HG03108 (cell line): ENCODE measurements at regions not wholly inside any gene's neighbourhood (a gene's known extent, or its start where the extent isn't known, plus 50 kb on each side); places are given as distances from the start of the nearest gene placed in this dataset.

Experiments
- ATAC-seq: cut with Tn5 transposase; IDR thresholded peaks from one replicate; pipeline ENCODE4 v1.9.1; 2021; ENCODE audit warnings: moderate library complexity; ENCODE audit not compliant: unreplicated experiment

DNA sequence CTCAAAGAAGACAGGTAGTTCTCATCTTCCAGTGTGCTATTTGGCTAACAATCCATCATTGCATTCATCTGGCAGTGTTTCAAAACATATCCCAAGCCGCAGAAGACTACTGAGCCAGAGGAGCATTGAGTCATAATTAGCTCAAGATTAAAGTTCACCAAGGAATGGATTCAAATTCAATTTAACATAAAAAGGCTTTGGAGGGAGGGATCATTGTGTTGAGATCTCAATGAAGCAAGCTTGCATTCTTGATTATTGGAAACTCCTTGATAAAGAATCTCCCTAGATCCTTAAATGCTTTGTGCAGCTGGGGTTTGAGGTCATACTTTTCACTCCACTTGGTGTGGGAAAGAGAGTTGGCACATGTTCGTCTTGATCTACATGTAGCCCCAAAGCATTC, 142.8 kb upstream of the SEMA3A start:
- no peak for ATAC-seq

DNA sequence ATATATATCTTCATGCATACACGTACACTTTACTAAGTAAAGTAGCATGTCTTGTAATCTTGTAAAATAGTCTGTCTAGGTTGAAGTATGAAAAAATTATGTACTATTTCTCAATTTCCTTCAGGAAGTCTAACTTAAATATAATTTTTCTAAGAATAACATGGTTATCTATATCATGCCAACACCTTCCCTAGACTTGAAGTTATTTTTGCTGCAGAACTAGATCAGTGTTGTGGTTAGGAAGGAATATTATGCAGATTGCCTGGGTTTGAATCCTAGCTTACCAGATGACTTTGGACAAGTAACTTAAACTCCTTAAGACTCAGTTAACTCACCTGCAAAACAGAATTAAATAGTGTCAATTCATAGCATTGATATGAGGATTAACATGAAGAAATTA, 142.2 kb upstream of the SEMA3A start:
- no peak for ATAC-seq

DNA sequence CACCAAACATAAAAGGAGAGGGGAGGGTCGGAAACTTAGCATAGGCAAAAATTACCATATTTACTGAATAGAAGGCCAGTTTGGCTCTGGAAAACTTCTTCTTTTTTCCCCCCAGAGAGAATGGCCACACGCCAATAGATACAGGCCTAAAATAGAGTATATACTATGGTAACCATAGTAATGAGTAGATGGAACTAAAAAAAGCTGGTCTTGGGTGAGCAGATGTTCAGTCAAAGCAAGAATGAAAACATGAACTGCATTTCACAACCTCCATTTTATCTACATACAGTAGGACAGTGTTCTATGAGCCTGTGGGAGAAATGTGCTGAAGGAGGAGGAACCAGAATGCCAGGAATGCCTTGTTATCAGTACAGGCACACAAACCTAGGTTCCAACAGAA, 141.7 kb upstream of the SEMA3A start:
- ATAC-seq = no peak

DNA sequence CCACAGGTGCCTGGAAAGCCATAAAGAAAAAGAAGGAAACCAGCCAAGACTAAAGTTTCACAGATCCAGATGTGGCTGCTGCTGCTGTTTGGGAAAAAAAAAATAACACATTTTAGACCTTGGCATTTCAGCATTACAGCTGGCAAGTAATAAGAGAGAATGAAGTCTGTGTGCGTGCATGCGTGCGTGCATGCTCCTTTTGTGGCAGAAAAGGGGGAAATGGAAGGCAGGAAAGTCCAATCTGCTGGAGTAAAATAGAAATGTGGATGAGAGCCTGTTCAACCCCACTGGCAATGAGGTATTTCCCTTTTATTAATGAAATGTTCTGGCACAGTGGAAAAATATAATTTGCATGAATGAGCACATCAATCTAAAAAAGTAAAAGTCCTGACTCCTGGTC, 137.0 kb upstream of the SEMA3A start:
- ATAC-seq = no peak

DNA sequence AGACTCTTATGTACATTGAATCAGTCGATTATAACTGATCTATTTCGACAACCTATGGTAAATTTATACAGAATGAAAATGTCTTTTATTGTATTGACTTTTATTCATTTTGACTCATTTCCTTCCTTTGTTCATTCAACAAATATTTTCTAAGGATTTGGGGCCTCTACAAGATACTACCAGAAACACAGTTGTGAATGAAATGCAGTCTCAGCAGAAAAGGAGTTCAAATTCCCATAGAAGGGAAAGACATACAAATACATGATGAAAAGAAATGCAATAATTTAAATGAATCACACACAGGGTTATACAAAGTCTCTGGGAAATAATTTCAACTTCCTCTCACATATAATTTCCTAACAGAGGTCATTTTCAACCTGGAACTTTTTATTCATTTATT, 134.0 kb upstream of the SEMA3A start:
- no peak for ATAC-seq

DNA sequence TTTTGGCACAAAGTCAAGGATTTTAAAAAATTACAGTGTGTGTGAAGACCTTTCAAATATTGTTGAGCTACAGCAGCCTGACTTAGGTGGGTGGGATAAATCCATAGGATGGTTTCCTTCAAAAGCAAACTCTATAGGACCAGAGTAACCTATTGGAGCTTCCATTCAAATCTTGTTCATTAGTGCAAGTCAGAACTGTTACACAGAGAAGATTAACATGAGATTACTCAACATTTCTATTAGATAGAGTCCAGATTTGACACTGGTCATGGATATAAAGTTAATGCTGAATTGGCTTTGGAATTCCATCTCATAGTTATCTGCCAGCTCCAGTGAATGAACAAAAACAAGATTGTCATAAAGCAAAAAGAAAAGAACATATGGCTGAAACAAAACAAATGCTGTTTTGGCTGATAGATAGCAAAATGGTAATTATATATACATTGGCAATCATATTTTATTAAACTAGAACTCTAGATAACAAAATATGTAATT, 129.6 kb upstream of the SEMA3A start:
- ATAC-seq = no peak

DNA sequence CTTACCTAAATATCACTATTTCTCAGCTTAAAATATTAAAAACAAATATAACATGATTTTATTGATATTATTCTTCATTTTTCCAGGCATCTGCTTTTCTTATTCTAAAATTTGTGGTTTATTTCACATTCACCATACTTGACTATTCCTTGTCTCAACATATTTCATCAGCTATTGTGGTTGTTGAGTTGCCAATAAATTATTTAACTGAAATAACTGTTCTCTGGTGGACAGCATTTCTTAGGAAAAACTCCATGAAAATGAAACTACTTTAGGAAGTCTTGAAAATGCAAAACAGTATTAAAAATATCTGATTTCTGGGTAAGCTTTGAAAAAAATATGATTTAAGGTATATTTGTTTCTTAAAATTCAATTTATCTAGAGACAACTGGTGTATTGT, 122.9 kb upstream of the SEMA3A start:
- no peak for ATAC-seq

DNA sequence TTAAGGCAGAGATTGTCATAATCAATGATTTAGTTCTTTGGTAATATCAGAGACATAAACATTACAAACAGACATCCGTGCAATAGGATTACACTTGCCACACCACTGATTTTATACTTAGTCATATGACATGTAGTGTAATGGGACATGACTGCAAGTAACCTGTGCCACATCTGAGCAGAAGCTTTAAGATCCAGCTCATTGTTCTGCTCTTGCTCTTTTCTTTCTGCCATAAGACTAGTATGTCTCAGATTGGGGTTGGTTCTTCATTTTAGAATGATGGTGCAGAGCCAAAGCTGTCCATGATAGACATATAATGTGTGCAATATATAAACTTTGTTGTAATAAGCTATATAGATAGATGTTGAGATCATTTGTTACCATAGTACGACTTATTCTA, 119.7 kb upstream of the SEMA3A start:
- ATAC-seq = no peak

DNA sequence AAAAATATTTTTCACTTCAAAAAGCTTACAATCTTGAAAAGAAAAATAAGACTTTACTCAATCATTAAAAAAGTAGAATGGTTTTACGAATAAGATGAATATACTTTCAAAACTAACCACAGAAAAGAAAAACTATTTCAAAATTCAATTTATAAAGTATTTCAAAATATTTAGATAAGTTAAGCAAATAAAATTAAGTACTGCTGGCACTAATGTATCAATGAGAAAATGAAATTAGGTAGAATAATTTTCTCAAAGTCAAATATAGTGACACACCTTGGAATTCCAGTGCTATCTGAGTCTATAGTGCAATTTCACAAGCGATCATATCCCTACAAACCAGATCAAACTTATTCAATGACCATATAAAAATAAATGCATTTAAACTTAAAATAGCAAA, 109.8 kb upstream of the SEMA3A start:
- no peak for ATAC-seq

DNA sequence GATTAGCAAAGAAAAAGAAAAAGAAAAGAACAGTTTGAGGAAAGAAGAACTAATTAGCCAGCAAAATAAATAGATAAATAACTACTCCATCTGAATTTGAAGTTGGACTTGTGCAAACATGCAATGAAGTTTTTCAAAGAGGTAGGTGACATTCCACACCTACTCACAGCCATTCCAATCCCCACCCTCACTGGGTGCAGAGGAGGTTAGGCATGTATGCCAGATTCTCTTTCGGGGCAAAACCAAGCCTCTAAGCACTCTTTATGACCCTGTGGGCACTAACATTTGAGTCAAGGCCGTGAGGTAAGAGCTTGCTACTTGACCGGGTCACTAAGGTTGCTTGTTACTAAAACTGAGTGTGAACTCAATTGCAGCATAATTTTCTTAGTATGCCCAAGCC, 108.4 kb upstream of the SEMA3A start:
- no peak for ATAC-seq

DNA sequence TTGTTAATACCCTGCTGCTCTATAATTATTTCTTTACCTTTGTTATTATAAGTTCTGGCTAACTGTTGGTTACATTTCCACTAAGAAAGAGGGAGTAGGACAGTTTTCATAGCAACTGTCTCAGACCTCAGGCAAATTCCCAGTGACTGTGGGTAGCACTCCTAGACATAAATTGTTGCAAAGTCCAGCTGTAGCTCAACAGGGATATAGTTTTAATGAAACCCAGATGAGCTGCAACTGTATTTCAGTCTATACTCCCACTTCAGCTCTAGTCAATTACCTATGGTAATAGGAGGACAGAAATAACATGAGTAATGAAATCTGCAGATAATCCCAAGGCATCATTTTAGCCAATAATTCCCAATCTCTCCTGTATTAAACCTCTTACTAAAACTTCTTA, 103.0 kb upstream of the SEMA3A start:
- ATAC-seq = no peak

DNA sequence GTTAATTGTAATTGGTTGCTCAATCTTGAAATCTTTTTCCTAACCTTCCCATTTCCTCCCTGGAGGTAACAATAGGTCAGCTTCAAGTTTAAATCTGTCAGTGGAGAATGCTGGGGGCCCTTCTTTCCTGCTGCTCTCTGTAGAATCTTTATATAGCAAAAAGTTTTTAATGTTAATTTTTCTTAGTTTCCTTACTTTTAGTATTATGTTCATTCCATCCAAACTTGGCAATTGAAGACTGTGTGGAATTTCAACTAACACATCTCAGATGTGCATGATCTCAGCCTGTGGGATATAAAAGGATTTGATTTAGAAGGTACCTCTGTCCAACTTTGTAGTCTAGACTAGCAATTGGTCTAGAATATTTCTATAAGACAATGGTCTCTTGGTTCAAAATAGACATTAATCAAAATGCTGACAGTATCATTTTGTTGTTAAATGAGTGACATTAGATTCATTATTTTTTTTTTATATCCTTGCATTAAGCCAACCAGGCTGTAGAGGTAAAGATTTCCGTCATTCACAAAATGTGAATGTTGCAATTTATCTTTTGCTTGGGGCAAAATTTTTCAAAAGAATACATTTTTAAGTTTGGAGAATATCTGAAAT, 100.4 kb upstream of the SEMA3A start:
- no peak for ATAC-seq

DNA sequence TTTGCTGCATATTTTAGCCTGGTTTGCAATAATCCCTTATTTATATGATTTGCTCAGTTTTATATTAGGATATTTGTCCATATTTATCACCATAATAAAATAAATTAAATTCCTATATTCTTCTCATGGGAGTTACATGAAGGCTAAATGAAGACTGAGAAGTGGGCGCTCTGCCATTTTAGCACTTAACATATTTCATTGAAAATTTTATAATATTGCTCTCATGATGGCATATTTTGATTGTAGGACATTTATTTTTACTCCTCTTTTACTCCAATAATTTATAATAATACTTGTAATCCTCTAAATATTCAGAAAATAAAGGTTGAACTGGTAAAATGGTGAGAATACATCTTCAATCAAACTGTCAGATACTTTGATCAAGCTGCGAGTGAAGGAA, 99.8 kb upstream of the SEMA3A start:
- no peak for ATAC-seq

DNA sequence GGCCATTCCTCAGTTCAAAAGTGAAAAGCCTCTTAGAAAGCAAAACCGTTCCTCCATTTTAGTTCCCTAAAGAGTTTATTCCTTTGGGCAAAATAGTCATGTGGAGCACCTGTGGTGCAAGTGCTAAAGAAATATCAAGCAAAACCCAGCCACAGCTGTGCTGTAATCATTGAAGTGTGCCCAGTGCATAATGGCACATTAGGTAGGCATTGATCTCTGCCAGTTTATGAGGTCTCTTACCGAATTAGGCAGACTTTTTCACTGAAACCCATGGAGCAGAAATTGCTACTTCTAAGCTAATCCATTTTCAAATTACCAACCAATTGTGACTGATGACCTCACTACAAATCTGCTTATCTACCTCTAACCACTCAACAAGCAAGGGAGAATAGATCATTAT, 97.2 kb upstream of the SEMA3A start:
- no peak for ATAC-seq

DNA sequence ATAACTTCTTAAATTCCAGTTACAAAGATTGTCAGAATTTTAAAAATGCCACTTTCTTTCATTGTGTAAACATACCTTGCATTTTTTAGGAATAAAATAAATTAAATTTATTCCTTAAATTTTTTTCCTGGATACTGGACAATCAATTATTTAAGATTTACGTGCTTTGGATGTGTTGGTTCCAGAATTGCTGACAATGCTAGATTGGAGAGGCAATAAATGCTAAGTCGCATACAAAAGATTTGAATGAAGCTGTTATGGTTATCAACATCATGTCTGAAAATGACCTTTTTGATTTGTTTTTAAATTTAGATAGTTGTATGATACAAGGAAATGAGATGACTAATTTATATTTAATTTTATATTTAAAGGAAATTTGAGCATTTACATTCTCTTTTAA, 89.2 kb upstream of the SEMA3A start:
- ATAC-seq = no peak

DNA sequence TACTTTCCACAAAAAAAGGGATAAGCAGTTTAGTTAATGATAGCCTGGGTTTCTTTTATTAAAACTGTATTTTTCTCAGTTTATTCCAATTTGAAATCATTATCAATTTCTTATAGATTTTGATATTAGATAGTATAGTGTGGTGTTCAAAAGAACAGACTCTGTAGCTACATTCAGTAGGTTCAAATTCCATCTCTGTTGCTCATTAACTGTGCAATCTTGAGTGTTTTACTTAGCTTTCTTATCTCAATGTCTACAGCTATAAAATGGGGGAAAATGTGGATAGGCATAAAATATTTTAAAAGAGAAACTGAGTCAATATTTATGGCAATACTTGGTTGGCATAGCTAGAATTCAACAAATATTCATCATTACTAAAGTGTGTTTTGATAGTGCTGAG, 86.9 kb upstream of the SEMA3A start:
- ATAC-seq = no peak

DNA sequence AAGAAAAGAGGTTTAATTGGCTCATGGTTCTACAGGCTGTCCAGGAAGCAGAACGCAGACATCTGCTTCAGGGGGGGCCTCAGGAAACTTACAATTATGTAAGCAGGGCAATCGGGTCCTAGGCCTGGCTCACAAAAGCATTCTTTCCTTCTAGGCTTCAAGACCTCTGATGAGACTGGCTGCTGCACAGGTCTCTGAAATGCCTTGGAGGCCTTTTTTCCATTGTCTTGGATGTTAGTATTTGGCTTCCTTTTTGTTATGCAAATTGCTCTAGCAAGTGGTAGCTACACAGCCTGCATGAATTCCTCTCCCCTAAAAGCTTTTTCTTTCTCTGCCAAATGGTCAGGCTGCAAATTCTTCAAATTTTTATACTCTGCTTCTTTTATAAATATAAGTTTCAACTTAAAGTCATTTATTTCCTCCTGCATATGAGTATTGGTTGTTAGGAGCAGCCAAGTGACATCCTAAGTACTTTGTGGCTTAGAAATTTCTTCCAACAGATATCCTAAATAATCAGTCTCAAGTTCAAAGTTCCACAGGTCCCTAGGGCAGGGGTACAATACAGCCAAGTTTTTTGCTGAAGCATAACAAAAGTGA, 83.1 kb upstream of the SEMA3A start:
- ATAC-seq = no peak

DNA sequence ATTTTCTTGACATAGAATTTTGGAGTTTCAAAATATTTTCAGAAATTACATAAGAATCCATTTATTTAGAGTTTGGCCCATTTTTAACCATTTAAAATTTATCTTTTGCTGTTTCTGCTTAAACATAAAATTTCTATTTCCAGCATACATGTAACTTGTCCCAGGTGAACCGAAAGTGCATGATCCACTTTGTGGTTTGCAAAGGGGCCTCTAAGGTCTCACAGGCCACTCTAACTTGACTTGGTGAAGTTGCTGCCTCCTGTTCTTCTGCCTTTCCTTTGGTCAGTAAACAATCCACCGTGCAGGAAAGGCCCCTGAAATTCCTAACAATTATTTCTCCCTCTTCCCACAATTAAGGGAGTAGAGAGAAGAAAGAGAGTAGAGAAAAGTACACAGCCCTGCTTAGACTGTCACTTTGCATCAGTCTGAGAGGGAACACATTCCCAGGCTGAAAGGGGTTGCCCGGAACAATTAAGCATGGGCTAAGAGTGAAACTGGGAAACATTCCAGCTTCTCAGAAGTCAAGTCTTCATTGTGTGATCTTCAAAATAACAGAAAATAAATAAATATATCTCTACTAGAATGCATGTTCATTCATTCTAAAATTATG, 79.5 kb upstream of the SEMA3A start:
- no peak for ATAC-seq

DNA sequence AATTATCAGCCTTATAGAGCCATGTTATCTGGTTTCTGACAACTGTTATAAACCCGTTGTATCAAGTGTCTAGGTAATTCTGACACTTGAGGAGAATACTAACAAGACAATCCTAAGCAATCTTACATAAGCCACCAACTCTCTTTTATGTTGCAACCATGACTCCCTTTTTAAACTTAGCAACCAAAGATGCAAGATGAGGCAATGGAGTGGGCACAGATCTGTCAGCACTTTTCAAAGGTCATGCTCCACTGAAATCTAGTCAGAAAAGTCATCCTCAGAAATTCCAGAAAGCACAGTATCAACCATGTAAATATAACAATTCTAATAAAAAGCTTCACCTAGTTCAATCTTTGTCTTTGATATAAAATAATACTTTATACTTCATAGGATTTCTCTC, 77.0 kb upstream of the SEMA3A start:
- no peak for ATAC-seq

DNA sequence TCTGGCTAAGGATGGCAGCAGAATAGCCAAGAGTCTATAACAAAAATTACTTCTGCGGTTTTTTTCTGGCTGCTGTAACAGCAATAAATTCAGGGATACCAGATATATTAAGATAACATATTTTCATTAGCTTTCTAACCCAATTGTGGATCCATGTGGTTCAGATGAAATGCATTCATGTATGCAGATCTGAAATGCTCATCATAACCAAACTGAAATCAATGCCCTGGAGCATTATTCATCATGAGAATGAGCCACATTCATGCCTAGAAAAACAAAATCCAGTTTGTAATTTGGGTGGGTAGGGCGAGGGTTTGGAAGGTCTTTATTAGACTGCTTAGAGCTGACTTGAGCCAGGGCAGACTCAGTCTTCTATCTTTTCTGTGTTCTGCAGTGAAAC, 69.8 kb upstream of the SEMA3A start:
- ATAC-seq = no peak

DNA sequence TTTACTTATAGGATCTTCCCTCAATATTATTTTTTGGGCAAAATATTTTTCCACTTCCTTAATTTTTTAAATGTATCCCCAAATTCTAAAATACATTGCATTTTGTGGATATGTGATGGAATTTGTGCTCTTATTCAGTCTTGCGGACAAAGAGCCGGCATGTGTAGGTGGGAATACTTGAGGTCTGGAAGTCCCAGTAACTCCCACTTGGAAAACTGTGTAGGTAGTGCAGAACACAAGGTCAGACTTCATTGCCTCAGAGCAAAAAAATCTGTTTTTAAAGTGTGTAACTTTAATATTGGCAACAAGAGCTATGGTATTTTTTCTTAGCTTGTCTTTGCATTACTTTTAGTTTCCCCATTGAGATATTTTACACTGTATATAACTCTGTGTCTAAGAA, 68.5 kb upstream of the SEMA3A start:
- no peak for ATAC-seq

DNA sequence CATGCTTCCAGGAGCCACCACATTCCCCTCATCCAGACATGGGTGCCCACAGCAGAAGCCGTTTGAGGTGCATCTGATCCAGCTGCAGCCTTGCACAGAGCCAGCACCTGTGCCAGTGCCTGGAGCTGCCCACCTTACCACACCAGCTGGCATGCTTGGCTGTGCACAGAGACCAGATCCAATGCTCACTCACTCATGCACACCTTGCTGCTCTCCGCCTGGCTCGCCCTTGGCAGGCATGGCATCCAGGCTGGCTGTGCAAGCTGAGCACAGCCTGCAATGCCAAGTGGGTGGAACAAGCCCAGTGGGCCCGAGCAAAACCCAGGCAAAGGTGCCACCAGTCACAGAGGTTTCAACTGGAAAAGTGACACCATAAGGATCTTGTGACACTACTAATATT, 66.9 kb upstream of the SEMA3A start:
- no peak for ATAC-seq

DNA sequence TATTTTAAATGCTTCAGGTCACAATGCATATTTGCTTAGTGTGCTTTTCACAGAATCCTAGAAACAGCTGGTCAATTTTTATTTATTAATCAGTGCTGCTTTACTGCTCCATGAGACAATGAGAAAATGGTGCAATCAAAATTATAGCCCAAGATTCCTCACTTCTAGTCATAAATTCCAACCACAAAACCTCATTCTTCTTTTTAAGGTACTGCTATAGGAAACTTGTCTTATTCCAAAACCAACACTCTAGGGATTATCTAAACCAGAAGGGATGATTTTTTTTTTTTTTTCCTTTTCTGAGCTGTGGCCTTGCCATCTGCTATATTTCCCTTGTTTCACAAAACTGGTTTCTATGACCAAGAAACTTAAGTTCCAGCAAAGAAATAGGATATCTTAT, 64.0 kb upstream of the SEMA3A start:
- no peak for ATAC-seq
